Limb (tissue), 2 donors: ENCODE measurements at regions not wholly inside any gene's neighbourhood (a gene's known extent, or its start where the extent isn't known, plus 50 kb on each side); places are given as distances from the start of the nearest gene placed in this dataset.
"Not testable (repeated sequence)": the region's sequence is repeated elsewhere in the genome, so short reads cannot be mapped to it uniquely, and the experiment has no call there.

Experiments used
- DNase-seq, 2 donors: peaks; one replicate each; pipeline ENCODE4 v3.0.0-alpha.2; 2016; ENCODE audit errors: extremely low spot score in 2 of 2

DNA sequence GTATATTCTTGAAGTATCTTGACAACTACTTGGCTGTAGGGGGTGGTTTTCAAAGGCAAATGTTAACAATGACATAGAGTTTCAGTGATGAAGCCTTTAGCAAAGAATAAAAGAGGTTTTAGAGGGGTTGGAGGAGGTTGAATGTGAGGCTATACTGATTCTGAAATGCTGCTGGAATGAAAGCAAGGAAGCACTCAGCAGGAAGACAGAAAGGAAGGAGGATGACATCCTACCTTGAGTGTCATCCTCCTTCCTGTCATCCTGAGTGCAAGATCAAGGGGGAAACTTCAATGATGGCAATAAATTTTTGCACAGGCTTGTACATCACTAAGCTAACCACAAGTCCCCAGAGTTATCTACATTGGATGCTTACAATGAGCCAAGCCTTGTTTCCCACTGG lies 120.5 kb downstream of the APIP start:
- no peak for DNase-seq

DNA sequence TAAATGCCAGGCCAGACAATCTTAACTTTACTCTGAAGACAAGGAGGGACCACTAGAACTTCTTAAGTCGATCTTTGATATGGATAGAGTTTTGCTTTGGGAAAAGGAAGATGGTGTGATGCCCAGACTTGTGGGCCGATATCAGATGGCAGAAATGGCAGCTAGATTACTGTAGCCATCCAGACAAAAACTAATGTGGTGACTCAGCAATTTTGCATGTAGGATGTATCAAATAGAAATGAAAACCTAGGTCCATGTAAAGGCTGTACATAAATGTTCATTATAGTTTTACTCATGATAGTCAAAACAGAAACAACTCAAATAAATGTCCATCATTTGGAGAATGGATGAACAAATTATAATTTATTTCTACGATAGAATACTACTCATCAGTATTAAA lies 121.5 kb downstream of the APIP start:
- no peak for DNase-seq

DNA sequence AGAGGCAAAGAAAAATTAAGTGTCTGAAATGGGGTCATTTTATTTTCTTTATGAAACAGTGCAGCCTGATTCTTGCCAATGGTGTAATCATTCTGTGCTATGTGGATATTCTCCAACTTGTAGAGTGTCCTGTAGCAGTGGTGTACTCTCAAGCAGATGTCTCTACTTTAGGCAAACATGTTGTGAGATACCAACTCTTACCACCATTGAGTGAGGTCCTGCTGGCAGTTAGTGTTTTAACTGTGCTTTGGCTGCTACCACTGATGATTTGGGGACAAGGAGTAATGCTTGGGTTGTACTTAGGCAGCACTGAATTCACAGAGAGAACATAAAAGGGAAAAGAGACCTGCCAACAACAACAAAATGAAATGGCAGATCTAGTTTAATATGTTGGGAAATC lies 122.5 kb downstream of the APIP start:
- DNase-seq: no peak

DNA sequence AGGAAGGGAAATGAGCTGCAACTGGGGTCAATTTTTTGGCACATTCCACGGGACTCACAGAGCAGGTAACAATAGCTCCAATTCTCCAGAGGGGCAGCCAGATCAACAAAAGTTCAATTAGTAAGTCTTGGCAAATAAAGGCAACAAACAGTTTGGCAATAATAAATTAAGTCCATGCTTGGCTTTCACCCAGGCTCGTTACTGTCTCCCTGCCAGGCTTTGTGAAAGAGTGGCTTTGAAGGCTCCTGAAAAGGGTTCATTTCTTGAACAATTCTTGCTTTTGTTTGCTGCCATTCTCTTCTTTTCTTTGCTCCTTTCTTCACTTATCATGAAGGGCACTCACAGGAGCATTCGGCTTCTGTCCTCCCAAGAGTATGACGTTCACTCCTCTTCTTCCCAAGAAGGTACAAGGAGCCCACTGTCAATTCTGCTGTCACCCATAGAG lies 123.3 kb downstream of the APIP start:
- DNase-seq: no peak

DNA sequence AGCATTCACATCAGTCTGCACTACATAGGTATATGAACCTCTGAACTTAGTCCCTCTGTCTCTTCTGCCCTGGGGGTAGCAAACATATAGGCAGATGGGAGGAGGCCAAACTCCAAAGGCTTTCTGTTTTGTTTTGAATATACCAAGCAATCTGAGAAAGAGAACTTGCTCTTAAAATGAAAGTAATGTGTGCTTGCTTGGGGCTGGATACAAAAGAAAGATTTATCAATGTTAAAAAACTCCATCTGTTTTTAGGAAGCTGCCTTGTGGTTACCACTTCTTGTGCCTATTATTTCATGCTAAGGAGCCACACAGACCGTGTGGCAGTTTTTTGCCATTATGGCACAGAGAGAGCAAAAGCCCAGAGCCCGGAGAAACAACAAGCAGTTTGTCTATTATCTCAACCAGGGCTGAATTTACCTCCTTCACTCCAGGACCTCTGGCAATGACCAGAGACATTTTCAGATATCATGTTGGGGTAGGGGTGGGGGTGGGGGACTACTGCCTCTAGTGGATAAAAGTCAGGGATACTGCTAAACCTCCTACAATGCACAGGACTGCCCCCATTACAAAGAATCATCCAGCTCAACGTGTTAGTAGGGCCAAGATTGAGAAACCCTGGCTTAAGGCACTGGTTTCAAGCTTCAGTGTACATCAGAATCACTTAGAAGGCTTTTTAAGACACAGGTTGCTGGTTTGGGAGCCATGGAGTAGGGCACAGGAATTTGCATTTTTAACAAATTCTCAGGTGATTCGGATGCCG lies 124.2 kb downstream of the APIP start:
- no peak for DNase-seq

DNA sequence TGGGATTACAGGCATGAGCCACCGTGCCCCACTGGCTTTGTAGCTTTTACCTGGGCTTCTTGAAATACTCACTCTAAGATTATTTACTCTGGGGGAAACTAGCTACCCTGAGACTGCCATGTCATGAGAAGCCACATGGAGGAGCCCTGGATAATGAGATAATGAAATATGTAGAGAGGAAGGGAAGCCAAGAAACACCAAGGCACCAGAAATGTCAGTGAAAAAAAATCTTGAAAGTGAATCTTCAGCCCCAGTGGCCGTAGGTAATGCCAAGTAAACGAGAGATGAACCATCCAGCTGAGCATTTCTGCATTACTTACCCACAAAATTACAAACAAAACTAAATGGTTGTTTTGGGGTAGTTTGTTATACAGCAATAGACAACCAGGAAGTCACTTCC lies 125.6 kb downstream of the APIP start:
- no peak for DNase-seq

DNA sequence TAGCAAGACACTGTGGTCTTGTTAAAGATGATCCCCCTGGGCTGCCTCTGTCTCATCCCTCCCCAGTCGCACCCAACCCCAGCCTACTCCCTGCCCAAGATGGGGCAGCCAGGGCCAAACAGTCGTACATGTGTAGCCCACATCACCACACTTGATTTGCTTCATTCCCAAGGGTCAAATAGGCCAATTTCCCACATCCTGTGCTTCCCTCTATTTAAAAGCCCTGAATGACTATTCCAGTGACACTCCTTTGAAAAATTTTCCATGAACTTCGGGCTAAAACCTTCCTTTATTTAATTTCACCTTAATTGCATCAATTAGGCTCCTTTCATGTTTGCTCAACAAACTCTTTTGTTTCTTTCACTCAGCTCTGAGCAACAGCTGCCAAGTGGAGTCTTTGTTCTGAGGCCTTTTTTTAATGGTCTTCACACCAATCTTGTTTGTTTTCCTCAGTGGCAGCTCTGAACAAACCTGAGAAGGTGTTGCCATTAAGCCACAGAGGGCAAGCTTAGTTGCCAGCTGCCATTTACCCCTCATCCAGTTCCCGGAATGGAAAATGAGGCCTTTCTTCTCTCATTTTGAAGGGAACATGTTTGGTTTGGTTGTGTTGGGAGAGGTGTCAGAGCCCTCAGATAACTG lies 126.9 kb downstream of the APIP start:
- no peak for DNase-seq

DNA sequence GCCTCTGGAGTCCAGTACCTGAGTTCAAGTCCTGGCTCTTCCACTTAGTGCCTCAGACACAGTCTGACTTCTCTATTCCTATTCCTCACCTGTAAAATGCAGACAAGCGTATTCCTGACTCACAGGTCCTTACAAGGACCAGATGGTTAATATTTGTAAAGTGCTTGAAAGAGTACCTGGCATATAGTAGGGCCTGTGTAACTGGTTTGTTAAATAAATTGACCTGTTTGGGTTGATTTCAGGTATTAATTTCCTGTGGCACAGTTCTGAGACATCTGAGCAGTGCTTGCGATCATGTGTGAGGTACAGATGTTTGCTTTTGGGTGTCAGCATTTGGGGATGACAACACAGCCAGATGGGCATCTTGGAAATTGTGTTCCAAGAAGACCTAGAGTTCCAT lies 127.5 kb downstream of the APIP start:
- no peak for DNase-seq

DNA sequence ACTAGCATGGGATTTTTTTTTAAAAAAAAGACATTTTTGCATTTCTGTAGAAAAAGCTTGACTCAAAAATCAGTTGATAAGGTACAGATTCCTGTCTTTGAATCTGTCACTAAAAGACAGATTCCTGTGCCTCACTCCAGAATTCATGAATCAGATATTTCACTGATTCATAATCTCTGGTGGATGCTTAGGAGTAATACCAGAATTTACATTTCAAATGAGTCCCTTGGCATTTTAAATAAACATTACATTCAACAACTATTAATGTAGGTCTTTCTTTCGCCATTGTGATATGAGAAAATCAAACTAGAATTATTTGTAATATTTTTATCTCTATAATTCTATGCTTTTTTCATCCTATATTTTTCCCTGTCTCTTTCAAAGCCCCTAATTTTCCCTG lies 128.3 kb downstream of the APIP start:
- no peak for DNase-seq

DNA sequence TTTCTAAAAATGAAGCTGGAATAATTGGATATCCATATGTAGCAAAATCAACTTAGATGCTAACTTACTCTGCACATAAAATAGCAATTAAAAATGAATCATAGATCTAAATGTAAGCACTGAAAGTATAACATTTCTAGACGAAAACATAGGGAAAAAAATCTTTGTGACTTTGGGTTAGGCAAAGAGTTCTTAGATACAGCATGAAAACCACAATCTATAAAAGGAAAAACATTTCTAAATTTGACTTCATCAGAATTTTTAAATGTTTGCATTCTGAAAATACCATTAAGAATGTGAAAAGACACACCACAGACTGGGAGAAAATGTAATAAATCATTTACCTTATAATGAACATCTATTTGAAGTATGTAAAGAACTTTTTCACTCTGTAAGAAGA lies 128.8 kb downstream of the APIP start:
- DNase-seq: no peak

DNA sequence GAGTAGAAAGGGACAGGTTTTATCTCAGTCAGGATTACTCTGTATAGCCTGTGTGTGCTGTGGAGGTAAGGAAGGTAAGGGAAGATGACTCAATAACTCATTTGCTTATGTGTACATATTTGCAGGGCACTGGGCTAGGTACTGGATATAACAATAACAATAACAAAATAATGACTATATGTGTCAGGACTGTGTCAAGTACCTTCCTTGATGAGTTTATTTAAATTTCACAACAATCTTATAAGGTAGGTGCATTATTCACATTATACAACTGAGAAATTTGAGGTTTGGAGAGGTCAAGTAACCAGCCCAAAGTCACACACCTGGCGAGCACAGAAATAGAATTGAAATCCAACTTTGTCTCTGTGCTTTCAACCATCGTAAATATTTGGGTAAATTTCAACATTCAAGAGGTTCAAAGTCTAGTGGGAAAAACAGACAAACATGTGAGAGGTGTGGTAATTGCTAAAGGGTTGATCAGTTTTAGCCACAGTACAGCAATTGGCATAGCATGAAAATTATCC lies 131.8 kb downstream of the APIP start:
- DNase-seq: no peak

DNA sequence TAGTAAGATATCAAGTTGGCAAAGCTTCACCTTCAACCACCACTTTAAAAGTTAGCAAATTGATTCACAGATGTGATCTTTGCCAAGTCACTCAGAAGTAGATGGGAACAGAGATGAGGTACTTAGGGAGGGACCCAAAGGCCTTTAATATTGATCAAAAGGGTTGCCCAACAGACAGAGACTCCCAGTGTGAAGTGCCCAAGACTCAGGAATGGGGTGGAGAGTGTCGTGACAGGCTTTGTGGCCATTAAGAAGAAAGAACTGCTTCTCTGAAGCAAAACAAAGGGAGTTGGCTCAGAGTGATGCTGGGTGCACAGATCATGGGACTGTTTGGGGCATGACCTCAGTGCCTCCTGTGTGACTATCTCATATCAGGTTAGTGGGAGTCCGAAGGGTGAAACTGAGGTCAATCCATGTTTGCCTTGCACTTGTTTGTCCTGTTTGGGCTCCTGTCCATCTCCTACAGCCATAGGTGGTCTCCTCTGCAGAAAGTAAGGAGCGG lies 132.3 kb downstream of the APIP start:
- no peak for DNase-seq

DNA sequence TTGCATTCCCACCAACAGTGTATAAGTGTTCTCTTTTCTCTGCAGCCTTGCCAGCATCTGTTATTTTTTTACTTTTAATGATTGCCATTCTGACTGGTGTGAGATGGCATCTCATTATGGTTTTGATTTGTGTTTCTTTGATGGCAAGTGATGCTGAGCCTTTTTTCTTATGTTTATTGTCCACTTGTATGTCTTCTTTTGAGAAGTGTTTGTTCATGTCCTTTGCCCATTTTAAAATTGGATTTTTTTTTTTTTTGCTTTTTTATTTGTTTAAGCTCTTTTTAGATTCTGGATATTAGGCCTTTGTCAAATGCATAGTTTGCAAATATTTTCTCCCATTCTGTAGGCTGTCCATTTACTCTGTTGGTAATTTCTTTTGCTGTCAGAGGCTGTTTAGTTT lies 134.4 kb downstream of the APIP start:
- not testable (repeated sequence) for DNase-seq

DNA sequence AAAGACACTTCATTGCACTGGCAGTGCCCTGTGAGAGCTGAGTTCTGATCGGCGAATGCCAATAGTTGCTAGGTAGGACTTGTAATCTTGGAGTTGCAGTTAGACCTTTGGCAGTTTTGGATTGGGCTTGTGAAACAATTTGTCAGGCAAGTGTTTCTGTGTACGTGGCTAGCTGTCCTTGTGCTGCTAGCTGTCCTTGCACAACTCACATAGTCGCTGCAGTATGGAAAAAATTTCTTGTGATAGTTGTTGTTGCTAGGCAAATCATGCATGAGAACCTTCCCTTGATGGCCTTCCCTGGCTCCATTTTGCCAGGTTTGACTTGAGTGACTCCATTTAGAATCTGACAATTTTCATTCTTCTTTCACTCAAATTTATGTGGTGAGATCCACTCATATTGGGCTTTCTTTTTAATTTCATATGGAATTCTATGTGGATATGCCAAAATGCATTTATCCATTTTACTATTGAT lies 140.7 kb downstream of the APIP start:
- DNase-seq: no peak

DNA sequence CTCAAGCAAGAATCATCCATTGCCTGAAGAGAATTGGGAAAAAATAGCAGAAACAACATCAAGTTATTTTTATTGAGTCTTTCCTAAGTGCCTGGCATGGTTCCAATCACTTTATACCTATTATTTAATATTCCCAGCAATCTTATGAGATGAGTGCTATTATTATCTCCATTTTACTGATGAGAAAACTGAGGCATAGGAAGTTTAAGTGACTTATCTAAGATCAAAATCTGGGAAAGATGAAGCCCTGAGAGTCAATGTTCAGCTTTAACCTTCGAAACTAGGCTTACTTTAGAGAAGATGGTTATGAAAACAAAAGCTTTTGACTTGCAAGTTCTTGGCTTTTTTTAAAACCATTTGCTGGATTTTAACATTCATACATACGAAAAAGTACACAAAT lies 141.6 kb downstream of the APIP start:
- no peak for DNase-seq

DNA sequence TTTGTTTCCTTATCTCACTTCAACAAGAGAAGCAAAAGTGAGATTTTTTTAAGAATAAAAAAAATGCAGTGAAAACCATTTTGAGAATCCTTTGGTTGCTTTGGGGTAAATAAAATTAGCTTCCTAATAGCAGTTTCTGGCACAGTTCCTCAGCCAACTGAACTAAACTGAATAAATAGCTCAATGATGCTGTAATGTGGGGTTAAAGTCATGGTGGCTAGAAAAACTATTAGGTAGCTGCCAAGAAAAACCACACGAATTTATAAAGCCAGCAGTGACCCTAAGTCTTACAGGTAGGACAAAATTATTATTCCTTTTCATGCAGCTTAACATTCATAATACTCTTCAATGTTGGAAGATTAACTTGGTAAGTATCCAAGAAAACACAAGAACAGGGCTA lies 142.4 kb downstream of the APIP start:
- peak in 1 of 2 donors; percentile 20 for DNase-seq

DNA sequence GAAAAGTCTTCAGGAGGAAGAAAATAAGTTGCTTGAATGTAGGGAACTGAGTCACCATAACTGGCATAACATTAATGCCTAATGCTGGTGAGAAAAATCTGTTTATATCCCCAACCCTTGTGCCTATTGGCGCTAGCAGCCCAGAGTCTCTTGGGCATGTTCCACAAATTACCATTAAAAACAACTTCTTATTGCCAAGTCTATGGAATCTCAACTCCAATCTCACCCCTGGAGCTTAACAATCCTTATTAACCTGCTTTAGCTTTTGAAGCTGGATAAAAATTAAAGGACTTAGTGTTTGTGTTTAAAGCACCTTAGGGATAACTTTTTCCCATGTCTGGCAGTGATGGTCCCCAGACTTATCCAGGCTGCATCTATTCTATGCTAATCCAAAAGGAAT lies 143.0 kb downstream of the APIP start:
- DNase-seq: no peak

DNA sequence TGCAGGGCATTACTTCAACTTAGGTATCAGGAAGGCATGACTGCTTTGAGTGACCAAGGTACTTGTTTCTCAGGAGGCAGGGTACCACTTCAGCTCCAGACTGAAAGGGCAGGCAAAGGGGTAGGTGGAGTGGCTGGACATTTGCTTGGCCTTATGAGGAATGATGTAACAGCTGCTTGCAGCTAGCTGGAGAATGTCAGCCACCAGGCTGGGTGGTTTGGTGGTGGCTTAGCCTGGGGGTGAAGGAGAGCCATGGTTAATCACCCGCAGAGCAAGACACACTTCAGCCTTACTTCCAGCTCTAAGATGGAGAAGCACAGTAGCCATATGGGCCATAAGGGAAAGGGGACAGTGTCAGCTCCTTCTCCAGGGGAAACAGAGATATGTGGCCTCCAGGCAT lies 146.1 kb downstream of the APIP start:
- no peak for DNase-seq

DNA sequence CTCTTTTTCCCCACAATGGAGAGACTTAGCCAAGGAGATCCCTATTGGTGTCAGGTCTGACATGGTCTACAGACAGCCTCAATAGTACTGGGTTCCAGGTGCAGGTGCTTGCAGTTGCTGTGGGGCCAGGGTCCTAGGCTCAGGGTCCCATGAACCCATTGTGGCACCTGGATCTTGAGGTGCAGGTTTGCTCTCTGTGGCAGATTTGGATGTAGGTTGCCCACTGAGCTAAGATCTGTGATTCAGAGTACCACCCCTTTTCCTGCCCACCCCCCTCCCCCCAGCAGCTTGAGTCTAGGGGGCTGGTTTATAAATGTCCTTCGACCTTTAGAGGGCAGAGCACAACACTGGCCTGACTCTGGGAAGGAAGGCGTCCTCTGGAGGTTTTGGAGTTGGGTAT lies 147.0 kb downstream of the APIP start:
- no peak for DNase-seq

DNA sequence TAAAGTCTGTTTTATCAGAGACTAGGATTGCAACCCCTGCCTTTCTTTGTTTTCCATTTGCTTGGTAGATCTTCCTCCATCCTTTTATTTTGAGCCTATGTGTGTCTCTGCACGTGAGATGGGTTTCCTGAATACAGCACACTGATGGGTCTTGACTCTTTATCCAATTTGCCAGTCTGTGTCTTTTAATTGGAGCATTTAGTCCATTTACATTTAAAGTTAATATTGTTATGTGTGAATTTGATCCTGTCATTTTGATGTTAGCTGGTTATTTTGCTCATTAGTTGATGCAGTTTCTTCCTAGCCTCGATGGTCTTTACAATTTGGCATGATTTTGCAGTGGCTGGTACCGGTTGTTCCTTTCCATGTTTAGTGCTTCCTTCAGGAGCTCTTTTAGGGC lies 141.7 kb downstream of the EHF start:
- not testable (repeated sequence) for DNase-seq

DNA sequence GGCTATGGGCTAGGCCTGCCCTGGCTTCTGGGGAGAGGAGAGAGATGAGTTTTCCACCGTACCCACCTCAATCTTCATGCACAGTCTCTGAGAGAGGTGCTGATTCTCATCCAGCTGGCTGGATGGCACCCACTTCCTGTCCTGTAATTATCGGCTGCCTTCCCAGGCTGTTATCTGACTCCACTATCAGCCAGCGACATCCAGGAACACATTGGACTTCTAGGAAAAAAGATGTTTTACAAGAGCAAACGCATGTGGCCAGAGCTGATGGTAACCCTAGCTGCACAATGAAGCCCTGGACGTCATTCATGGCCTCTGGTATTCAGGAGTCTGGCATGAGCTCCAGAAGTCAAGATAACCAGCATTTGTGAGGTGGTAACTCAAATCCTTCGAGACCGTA lies 137.4 kb downstream of the EHF start:
- DNase-seq: no peak

DNA sequence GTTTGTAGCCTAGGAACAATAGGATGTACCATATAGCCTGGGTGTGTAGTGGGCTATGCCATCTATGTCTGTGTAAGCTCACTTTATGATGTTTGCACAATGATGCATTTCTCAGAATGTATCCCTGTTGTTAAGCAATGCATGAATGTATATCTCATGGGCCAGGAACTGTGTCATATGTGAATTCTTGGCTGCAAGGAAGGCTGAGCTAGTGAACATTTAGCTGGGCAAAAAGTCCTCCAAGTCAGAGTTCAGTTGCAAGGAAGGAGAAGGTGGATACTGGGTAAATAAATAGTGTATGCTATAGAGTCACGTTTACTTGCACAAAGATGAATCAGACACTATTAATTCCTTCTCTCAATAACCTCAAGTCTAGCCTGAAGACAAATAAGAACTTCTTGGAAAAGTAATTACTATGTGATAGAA lies 136.1 kb downstream of the EHF start:
- no peak for DNase-seq

DNA sequence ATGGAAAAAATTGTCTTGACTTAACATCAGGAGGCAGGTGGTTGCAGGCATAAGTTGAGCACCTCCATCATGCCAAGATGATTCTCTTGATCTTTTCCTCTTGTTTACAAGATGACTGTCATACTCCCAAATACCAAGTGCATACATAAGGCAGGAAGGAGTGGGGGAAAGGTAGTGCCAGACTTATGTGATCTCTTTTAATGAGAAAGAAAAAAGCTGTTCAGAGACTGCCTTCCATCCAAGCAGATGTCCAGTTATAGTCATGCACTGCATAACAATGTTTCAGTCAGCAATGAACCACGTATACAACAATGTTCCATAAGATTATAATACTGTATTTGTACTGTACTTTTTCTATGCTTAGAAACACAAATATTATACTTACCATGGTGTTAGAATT lies 135.7 kb downstream of the EHF start:
- DNase-seq: no peak
